ENCODE measurements at regions not wholly inside any gene's neighbourhood (a gene's known extent, or its start where the extent isn't known, plus 50 kb on each side); places are given as distances from the start of the nearest gene placed in this dataset.

- Histone ChIP-seq H3K27ac (ENCODE audit: low read length in 2 of 2) (no peak overlapping the region), H3K9me3 (ENCODE audit: control extremely low read depth in 1 of 3, control insufficient read depth in 2 of 3, insufficient read depth in 1 of 3, low read length in 2 of 3) (no peaks in the 10 kb centered on the region), H4K20me1 (ENCODE audit: control insufficient read depth, insufficient read depth, low read length, poor library complexity, severe bottlenecking) (no peaks in the 10 kb centered on the region), H3K36me3 (replicated peaks in 1 of 2; ENCODE audit: control extremely low read depth in 1 of 2, control insufficient read depth in 1 of 2, extremely low read depth in 1 of 2, insufficient read depth in 2 of 2, low read length in 1 of 2) (no peaks in the 10 kb centered on the region), H3K27me3 (replicated peaks in 1 of 4; ENCODE audit: control extremely low read depth in 1 of 4, control insufficient read depth in 3 of 4, insufficient read depth in 4 of 4, low read length in 3 of 4) (peaks cover 0 to under 1% (median 0%) of the 10 kb centered on the region in 4 experiments), H3K4me2 (replicated peaks; ENCODE audit: low read depth, low read length, poor library complexity, severe bottlenecking) (no peak overlapping the region), H3K4me1 (ENCODE audit: control insufficient read depth in 2 of 2, insufficient read depth in 2 of 2, low read length in 2 of 2) (no peaks in the 10 kb centered on the region), H3K79me2 (ENCODE audit: control insufficient read depth, insufficient read depth, low read length) (no peaks in the 10 kb centered on the region), H2AFZ (ENCODE audit: insufficient read depth, low read depth, low read length, poor library complexity, severe bottlenecking) (no peak overlapping the region), H3K4me3 (ENCODE audit: control extremely low read depth in 1 of 5, extremely low read depth in 1 of 5, insufficient read depth in 1 of 5, low read depth in 2 of 5, low read length in 4 of 5) (no peak overlapping the region), H3K9ac (ENCODE audit: low read length) (no peak overlapping the region)
- WGBS (ENCODE audit: insufficient coverage), result 25% methylated on average over 1 of the region's 4 CpGs
- no peak overlapping the region for H3K27ac Mint-ChIP-seq
- DNase-seq (peak; percentile 68), ATAC-seq (ENCODE audit: low read depth) (peak; percentile 87)
- intact Hi-C loops (cut with micrococcal nuclease), result loop anchor here (2.0 kb wide), 1 partner anchor 263 kb away; no protein-coding TSS in a partner anchor
- no peak overlapping the region for H3K4me3 Mint-ChIP-seq
- ChIA-PET CTCF (interaction anchor here (0.7 to 8.4 kb wide), 21 partner anchors 11 to 263 kb away, joined by 3 to 228 read pairs (median 6); no protein-coding TSS in a partner anchor), POLR2A (no interaction called here)
- no peak for TF ChIP-seq EZH2 (IDR thresholded peaks at IDR 0.05; ENCODE audit: borderline replicate concordance, insufficient read depth, low read depth, low read length, poor library complexity, severe bottlenecking)
- TF ChIP-seq, protein P1, sequence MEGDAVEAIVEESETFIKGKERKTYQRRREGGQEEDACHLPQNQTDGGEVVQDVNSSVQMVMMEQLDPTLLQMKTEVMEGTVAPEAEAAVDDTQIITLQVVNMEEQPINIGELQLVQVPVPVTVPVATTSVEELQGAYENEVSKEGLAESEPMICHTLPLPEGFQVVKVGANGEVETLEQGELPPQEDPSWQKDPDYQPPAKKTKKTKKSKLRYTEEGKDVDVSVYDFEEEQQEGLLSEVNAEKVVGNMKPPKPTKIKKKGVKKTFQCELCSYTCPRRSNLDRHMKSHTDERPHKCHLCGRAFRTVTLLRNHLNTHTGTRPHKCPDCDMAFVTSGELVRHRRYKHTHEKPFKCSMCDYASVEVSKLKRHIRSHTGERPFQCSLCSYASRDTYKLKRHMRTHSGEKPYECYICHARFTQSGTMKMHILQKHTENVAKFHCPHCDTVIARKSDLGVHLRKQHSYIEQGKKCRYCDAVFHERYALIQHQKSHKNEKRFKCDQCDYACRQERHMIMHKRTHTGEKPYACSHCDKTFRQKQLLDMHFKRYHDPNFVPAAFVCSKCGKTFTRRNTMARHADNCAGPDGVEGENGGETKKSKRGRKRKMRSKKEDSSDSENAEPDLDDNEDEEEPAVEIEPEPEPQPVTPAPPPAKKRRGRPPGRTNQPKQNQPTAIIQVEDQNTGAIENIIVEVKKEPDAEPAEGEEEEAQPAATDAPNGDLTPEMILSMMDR (IDR thresholded peaks at IDR 0.05), result peak; percentile 87
- H3K4me1 Mint-ChIP-seq, result no peaks in the 10 kb centered on the region
- H3K9me3 Mint-ChIP-seq (ENCODE audit: insufficient read depth), result no peaks in the 10 kb centered on the region
- H3K27me3 Mint-ChIP-seq, result peaks cover 4% of the 10 kb centered on the region
These were observed 119.2 kb upstream of the IPO9 start for GRCh38 chr1:201709564-201710295.

Measured in B cell (primary cell).